Erythroblast (primary cell): ENCODE measurements at regions not wholly inside any gene's neighbourhood (a gene's known extent, or its start where the extent isn't known, plus 50 kb on each side); places are given as distances from the start of the nearest gene placed in this dataset.

ENCODE experiments used
- GATA1 ChIP-seq: IDR thresholded peaks from 2 replicates; pipeline ENCODE4 v1.6.1; 2011; ENCODE audit warnings: low read depth, mild to moderate bottlenecking, control low read depth, low read length, moderate library complexity
- POLR2A ChIP-seq: IDR thresholded peaks from 2 replicates; pipeline ENCODE4 v1.6.1; 2011; ENCODE audit warnings: mild to moderate bottlenecking, low read length

- no peak for TF ChIP-seq POLR2A
- no peak for TF ChIP-seq GATA1
These were observed 1607.4 kb downstream of the C4orf33 start for GRCh38 chr4:130703211-130703935.
